HL-60 (cell line): ENCODE measurements at regions not wholly inside any gene's neighbourhood (a gene's known extent, or its start where the extent isn't known, plus 50 kb on each side); places are given as distances from the start of the nearest gene placed in this dataset.

ENCODE experiments used
- DNase-seq, 2 experiments: peaks; one replicate each; pipeline ENCODE4 v3.0.0-alpha.2; 2010 to 2020; ENCODE audit warnings: low read depth in 1 of 2, low spot score in 1 of 2
- H3K27ac ChIP-seq: fragments of 250-450 bp; sonication (Bioruptor Pico); replicated peaks from 2 replicates; pipeline ENCODE4 v1.5.1; 2020; ENCODE audit warnings: mild to moderate bottlenecking, moderate library complexity
- H3K27me3 ChIP-seq: fragments of 250-450 bp; sonication (Bioruptor Pico); 2 replicates; pipeline ENCODE4 v1.5.1; 2021; ENCODE audit warnings: mild to moderate bottlenecking, moderate library complexity; ENCODE audit not compliant: insufficient read depth, poor library complexity, severe bottlenecking
- H3K4me3 ChIP-seq: replicated peaks from 2 replicates; pipeline ENCODE4 v1.5.1; 2011; ENCODE audit warnings: mild to moderate bottlenecking, control low read depth, low read length; ENCODE audit not compliant: insufficient read depth
- GABPA ChIP-seq: IDR thresholded peaks from 2 replicates; pipeline ENCODE4 v1.6.1; 2012; ENCODE audit warnings: low read depth
- POLR2AphosphoS5 ChIP-seq: IDR thresholded peaks from 2 replicates; pipeline ENCODE4 v1.6.1; 2012; ENCODE audit warnings: low read depth
- SPI1 ChIP-seq: IDR thresholded peaks from 2 replicates; pipeline ENCODE4 v1.6.1; 2012; ENCODE audit warnings: low read depth, mild to moderate bottlenecking, borderline replicate concordance
- TF ChIP-seq, protein P1 (sequence below): IDR thresholded peaks from one replicate; pipeline ENCODE4 v1.5.1; 2011; ENCODE audit warnings: low read length, control low read depth, inconsistent platforms; ENCODE audit not compliant: insufficient read depth
- TF ChIP-seq, protein P2 (sequence below): IDR thresholded peaks from 2 replicates; pipeline ENCODE4 v1.6.1; 2012; ENCODE audit warnings: low read depth; ENCODE audit not compliant: insufficient replicate concordance

DNA sequence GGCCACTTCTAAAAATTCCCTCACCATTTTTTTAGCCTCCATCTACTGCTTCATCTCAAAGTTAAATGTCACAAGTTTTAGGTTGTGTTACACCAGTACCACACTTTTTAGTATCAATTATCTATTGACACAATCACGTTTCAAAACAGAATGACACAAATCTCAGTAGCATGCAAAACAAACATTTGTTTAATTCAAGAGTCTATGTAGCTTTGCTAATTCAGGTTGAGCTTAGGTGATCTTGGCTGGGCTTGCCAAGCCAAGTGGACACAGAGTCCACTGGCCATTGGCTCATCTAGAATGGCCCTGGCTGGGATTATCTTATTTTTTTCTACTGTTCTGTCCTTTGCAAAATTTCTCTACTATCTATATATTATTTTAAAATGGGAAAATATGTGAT, 61.9 kb upstream of the JAK2 start:
- DNase-seq, result no peak
- Histone ChIP-seq H3K27ac (no peak overlapping the region), H3K27me3 (no peaks in the 10 kb centered on the region), H3K4me3 (no peak overlapping the region)
- TF ChIP-seq GABPA (no peak), POLR2AphosphoS5 (no peak), SPI1 (no peak)
- TF ChIP-seq, protein P1, sequence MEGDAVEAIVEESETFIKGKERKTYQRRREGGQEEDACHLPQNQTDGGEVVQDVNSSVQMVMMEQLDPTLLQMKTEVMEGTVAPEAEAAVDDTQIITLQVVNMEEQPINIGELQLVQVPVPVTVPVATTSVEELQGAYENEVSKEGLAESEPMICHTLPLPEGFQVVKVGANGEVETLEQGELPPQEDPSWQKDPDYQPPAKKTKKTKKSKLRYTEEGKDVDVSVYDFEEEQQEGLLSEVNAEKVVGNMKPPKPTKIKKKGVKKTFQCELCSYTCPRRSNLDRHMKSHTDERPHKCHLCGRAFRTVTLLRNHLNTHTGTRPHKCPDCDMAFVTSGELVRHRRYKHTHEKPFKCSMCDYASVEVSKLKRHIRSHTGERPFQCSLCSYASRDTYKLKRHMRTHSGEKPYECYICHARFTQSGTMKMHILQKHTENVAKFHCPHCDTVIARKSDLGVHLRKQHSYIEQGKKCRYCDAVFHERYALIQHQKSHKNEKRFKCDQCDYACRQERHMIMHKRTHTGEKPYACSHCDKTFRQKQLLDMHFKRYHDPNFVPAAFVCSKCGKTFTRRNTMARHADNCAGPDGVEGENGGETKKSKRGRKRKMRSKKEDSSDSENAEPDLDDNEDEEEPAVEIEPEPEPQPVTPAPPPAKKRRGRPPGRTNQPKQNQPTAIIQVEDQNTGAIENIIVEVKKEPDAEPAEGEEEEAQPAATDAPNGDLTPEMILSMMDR, result no peak
- TF ChIP-seq, protein P2, sequence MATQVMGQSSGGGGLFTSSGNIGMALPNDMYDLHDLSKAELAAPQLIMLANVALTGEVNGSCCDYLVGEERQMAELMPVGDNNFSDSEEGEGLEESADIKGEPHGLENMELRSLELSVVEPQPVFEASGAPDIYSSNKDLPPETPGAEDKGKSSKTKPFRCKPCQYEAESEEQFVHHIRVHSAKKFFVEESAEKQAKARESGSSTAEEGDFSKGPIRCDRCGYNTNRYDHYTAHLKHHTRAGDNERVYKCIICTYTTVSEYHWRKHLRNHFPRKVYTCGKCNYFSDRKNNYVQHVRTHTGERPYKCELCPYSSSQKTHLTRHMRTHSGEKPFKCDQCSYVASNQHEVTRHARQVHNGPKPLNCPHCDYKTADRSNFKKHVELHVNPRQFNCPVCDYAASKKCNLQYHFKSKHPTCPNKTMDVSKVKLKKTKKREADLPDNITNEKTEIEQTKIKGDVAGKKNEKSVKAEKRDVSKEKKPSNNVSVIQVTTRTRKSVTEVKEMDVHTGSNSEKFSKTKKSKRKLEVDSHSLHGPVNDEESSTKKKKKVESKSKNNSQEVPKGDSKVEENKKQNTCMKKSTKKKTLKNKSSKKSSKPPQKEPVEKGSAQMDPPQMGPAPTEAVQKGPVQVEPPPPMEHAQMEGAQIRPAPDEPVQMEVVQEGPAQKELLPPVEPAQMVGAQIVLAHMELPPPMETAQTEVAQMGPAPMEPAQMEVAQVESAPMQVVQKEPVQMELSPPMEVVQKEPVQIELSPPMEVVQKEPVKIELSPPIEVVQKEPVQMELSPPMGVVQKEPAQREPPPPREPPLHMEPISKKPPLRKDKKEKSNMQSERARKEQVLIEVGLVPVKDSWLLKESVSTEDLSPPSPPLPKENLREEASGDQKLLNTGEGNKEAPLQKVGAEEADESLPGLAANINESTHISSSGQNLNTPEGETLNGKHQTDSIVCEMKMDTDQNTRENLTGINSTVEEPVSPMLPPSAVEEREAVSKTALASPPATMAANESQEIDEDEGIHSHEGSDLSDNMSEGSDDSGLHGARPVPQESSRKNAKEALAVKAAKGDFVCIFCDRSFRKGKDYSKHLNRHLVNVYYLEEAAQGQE, result no peak

- no peaks in the 10 kb centered on the region for H3K27me3 ChIP-seq
- no peak overlapping the region for H3K4me3 ChIP-seq
- no peak overlapping the region for H3K27ac ChIP-seq
- TF ChIP-seq, protein P2, result no peak
- TF ChIP-seq GABPA (no peak), POLR2AphosphoS5 (no peak), SPI1 (no peak)
- TF ChIP-seq, protein P1, result no peak
- DNase-seq, result peak in 1 of 2 experiments; percentile 11
Observed at GRCh38 chr9:4923580-4924544, 61.2 kb upstream of the JAK2 start.

GRCh38 chr9:4926239-4926638, 58.8 kb upstream of the JAK2 start:
- no peaks in the 10 kb centered on the region for H3K27me3 ChIP-seq
- TF ChIP-seq, protein P2, result no peak
- TF ChIP-seq, protein P1, result no peak
- TF ChIP-seq GABPA, result no peak
- H3K4me3 ChIP-seq, result no peak overlapping the region
- no peak for DNase-seq
- H3K27ac ChIP-seq, result no peak overlapping the region
